HT-29 (cell line): ENCODE measurements at regions not wholly inside any gene's neighbourhood (a gene's known extent, or its start where the extent isn't known, plus 50 kb on each side); places are given as distances from the start of the nearest gene placed in this dataset.
A peak's percentile ranks its signal among the peaks of the same experiment; 100 is the strongest.
"Not testable (repeated sequence)": the region's sequence is repeated elsewhere in the genome, so short reads cannot be mapped to it uniquely, and the experiment has no call there.

Experiments used
- DNase-seq: peaks from one replicate; pipeline ENCODE4 v3.0.0-alpha.2; 2015; ENCODE audit warnings: low spot score

GRCh38 chr3:159266779-159267178 is 464.9 kb downstream of the MFSD1 start:
- peak; percentile 88 for DNase-seq

- no peak for DNase-seq
Measured at GRCh38 chr3:159271799-159272512, 470.1 kb downstream of the MFSD1 start.

GRCh38 chr3:159273070-159273469 is 471.2 kb downstream of the MFSD1 start:
- DNase-seq, result no peak

DNA sequence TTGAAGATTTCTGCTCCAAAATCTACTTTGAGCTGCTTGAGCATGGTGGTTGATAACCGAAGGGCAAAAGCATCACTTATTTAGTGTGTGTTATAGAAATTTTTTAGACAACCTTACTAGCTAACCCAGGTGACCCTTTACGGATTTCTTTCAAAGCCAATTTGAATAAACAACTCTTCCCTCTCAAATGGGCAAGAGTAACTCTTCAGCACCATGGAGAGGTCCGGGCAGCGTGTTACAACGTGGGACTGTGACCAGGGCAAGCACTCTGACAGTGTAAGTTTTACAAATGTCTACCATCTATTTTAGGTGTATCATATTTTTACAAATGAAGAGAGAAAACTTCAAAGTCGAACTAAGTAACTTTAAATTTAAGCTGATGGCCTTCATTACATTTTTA is 471.8 kb downstream of the MFSD1 start:
- DNase-seq, result peak; percentile 56

GRCh38 chr3:159275741-159276140 is 473.9 kb downstream of the MFSD1 start:
- no peak for DNase-seq

- DNase-seq, result no peak
Measured at GRCh38 chr3:159277814-159278213, 476.0 kb downstream of the MFSD1 start.

- no peak for DNase-seq
Measured at GRCh38 chr3:159280386-159281191, 478.7 kb downstream of the MFSD1 start.

DNA sequence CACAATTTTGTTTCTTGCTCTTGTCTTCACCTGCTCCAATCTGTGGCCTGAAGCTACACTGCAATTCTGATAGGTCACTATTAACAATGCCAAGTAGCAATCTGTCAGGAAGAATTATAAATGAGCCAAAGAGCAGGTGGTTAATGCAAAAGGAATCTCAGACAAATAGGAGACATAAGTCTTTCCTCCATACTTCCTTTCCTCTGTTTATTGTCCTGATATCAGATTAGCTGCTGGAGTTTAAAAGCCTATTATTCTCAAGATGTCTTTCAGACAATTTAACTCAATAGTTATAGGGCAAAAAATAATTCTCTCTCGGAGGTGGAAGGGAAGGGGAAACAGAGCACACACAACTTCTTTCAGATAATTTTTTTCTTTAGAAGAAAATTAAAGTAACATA is 491.6 kb downstream of the MFSD1 start:
- DNase-seq, result no peak

GRCh38 chr3:159301961-159302360 is 500.1 kb downstream of the MFSD1 start:
- no peak for DNase-seq

GRCh38 chr3:159305017-159305416 is 503.2 kb downstream of the MFSD1 start:
- DNase-seq, result no peak

- DNase-seq, result not testable (repeated sequence)
Measured at GRCh38 chr3:159316706-159317105, 514.9 kb downstream of the MFSD1 start.

- DNase-seq, result no peak
Measured at GRCh38 chr3:159319156-159319555, 517.3 kb downstream of the MFSD1 start.

DNA sequence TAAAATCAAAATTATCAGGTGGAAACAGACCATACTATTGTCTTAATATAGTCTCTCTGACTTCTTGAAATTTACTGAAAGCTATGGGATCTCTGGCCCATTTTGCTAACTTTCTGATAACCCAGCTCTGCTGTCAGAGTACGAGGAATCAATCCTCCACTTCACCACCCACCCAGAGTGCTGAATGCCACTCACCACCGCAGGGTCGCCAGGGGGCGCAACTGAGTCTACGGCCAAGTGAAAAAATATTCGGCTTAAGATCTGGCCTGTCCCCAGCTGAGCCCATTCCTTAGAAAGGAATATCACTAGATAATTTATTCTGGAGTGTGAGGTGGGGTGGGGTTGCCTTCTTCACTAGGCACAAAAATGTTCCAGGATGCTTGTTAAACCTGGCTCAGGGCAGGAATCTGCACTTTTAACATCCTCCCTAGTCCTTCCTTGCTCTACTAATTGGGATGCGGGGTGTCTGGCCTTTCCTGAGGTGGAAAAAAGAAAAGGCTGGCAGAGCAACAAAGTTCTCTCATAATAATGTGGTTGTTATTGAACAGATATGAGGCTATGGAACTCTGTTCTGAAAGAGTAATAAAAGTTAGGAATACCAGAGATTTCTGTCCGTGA is 520.6 kb downstream of the MFSD1 start:
- DNase-seq, result peak; percentile 31

DNA sequence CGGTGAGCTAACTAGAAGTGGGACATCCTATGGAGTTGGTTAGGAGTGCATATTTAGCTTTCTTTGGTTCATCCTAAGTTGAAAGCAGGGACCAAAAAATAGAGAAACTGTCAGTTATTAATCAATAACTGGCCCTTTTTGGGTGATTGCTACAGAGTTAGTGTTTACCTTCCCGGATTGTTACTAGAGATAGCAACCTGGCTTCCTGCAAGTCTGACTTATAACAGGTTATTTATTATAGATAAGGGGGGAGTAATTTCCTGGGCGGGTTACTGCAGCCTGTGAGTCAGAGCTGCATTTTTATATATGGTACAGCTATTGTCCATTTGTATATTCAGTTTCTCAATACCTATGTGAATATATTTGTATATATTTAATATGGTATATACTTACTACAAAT is 522.0 kb downstream of the MFSD1 start:
- no peak for DNase-seq

GRCh38 chr3:159326998-159327397 is 525.1 kb downstream of the MFSD1 start:
- no peak for DNase-seq

GRCh38 chr3:159332535-159333099 is 530.8 kb downstream of the MFSD1 start:
- DNase-seq, result no peak

GRCh38 chr3:159339131-159339530 is 537.3 kb downstream of the MFSD1 start:
- no peak for DNase-seq

DNA sequence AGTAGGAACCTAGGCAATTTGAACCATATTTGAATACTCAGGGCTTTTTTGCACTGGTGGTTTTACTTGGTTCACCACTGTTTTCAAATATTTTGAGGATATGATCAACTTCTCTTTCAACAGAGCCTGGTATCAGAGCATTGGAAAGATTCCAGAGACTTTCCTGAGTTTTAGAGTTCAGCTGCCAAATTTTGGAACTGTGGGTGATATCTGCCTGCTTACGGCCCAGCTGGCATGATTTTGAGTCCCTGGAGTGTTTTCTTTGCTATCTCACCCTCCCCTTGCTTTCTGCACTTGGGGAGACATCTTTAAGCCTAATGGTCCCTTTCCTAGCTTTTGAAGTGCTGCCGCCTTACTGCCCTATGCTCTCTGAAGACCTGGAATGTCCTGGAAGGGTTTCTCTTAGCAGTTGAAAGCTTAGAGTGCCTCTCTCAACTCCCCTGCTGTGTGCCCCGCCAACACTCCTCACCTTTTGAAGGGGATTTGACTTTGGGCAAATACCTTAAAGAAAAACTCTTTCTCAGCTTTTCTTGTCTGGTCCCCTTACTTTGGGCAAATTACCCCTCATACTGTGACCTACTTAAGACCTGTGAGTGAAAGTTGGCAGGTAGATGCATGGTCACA is 539.1 kb downstream of the MFSD1 start:
- DNase-seq, result no peak

DNA sequence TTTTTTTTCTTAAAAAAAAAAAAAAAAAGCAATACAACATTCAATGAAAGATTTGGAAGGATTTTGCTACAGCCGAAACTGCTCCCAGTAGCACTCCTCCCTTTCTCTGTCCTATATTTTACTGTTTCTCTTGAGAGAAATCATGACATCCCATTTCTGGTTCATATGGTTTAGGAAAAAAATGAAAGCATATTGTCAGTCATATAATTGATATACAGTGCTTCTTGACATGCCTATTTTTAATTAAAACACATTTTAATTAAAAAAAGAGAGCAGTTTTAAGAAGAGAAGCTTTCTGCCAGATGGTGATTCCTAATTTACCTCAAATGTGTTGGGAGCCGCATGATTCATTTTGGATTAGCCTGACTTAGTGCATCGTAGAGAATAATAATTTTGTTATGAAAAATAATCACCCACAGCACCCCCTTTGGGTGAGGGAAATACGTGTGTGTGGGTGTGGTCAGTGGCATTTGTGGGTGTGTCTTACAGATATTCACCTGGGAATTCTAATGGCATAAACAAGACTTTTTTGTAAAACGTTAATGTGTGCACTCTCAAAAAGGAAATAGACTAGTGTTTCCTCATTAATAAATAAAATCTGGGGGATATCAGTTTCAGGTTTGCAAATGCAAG is 544.5 kb downstream of the MFSD1 start:
- DNase-seq, result no peak

- no peak for DNase-seq
Measured at GRCh38 chr3:159348431-159348830, 546.6 kb downstream of the MFSD1 start.

GRCh38 chr3:159356606-159357005 is 554.8 kb downstream of the MFSD1 start:
- no peak for DNase-seq
